Activated CD8-positive, alpha-beta memory T cell treated with anti-CD3 and anti-CD28 coated beads for 48 hours (primary cell): ENCODE measurements at regions not wholly inside any gene's neighbourhood (a gene's known extent, or its start where the extent isn't known, plus 50 kb on each side); places are given as distances from the start of the nearest gene placed in this dataset.

Source experiments
- DNase-seq, 3 experiments: peaks; one replicate each; pipeline ENCODE4 v3.0.0-alpha.2; 2020; ENCODE audit warnings: low read depth in 2 of 3, low spot score in 2 of 3

DNA sequence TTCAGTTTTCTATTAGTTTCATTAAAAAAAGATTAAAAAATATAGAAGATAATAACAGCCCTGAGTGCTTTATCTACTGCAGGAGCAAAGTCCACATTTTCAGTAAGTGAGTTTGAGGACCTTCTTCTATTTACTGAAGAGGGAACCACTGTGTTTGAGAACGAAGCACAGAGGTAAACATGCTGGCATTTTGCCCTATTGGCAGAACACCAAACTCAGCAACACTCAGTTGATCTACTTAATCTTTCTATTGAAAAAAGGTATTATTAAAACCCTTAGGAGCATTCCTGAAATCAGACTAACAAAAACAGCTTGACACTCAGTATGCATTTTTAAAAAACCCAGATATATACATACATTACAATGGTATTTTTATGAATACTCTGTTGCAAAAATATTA is 1496.7 kb downstream of the TECRL start:
- DNase-seq = no peak

DNA sequence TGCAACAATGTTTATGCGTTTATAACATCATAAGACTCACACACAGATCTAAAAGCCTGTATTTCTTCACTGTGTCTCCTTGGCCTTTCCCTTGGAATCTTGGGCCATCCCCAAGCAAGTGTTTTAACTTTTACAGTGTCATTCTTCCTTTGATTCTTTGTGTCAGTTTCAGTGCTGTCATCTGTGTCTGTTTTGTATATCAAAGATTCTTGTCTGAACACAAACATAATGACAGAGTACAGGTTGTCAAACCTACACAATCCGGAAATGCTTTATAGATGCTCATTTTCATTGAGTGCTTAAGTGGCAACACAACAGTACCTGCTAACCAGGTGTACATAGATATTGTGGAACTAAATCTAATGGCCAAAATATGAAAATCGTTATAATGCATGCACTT is 1500.0 kb downstream of the TECRL start:
- DNase-seq = no peak

GRCh38 chr4:62901101-62901500 is 1508.1 kb downstream of the TECRL start:
- DNase-seq = no peak

DNA sequence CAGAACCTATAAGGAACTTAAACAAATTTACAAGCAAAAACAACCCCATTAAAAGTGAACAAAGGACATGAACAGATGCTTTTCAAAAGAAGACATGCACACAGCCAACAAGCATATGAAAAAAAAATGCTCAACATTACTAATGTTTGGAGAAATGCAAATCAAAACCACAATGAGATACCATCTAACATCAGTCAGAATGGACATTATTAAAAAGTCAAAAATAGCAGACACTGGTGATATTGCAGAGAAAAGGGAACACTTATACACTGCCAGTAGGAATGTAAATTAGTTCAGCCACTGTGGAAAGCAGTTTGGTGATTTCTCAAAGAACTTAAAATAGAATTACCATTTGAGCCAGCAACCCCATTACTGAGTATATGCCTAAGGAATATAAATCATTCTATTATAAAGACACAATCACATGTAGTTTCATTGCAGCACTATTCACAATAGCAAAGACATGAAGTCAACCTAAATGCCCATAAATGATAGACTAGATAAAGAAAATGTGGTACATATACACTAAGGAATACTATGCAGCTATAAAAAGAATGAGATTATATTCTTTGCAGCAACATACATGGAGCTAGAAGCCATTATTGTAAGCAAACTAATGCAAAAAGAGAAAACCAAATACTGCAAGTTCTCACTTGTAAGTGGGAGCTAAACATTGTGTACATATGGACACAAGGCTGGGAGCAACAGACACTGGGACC is 1509.4 kb downstream of the TECRL start:
- no peak for DNase-seq

DNA sequence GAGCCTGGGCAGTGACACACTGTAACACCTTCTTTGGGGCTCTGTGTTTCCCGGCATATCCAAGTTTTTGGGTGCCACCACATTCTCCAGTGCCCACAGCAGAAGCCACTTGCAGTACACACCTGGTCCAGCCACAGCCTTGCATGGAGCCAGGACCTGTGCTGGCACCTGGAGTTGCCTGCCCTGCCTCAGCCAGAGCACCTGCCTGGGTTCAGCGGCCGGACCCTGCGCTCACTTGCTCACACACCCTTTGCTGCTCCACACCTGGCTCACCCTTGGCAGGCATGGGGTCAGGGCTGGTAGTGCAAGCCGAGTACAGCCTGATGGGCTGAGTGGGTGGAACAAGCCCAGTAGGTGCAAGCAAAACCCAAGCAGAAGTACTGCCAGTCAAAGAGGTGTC is 1511.1 kb downstream of the TECRL start:
- DNase-seq = no peak

DNA sequence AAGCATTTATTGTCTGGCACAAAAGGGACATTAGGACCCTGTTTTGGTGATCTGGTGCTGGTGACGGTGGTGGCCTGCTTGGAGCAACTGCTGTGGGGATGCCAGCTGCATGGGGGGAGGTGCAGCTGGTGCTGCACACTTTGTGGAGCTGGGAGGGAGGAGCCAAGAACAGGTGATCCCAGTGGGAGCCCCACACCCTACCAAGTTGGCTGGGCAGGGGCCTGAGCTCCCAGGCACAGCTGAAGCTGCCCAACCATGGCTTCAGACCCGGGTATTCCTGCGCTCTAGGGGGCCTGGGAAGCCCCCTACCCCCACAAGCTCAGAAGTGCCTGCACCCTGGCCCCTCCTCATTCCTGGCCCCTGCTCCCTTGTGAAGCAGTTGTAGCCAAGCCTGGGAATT is 1512.5 kb downstream of the TECRL start:
- DNase-seq = no peak

DNA sequence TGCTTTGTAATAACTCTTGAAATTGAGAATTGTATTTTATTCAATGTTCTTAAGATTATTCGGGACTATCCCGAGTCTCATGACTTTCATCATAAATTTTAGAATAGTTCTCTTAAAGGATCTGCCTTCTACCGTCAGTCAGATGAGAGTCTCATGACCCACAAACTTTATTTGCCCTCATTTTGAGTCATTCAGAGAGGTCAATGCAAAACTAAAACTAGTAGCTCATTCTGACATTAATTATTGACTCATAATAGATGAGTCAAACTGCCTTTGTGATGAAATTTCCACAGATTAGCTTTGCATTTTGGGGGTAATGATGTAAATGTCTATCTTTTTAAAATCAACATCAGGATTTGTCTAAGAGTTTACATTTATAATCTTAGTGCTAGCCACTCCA is 1527.3 kb downstream of the TECRL start:
- DNase-seq = no peak

GRCh38 chr4:62881210-62881609 is 1528.0 kb downstream of the TECRL start:
- no peak for DNase-seq

DNA sequence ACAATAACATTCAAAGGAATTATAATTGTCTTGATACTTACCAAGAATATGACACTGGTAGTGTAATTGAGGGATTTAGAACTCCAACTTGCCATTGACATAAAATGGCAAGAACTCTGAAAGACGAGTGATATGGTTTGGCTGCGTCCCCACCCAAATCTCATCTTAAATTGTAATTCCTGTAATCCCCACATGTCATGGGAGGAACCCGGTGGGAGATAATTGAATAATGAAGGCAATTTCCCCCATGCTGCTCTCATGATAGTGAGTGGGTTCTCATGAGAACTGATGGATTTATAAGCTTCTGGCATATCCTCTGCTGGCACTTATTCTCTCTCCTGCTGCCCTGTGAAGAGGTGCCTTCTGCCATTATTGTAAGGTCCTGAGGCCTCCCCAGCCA is 1536.4 kb downstream of the TECRL start:
- DNase-seq = no peak

DNA sequence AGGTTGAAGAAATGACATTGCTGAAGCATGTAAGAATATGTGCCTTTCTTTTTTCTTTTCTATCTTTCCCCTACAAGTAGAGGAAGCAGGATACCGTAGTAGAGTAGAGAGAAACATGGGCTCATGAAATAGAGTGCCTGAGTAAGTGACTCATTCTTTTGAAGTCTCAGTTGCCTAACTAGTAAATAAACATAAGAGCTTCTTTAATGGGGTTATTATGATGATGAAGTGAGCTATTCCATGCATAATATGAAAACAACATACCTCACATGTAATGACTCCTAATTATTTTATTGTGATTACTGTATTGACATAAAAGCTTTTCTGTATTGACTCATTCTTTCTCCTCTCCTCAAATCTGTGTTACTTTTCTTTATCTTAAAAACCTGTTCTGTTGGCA is 1538.2 kb downstream of the TECRL start:
- DNase-seq = no peak

DNA sequence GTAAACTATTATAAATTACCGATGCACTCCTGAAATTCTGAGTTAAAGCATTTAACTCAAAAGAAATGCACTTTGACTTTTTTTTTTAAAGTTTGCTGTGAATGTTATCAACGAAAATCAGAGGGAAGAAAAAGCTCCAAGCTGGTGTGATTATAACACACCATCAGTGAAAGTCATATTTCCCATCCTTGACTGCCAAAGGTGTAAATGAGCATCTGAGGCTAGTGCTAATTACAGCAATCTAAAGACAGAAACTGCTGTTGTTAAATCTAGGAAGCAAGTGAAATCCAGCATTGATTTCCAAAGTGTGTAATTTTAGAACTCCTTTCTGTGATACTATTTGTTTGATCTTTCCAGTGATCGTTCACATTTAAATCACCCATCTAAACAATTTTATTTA is 1538.8 kb downstream of the TECRL start:
- DNase-seq = no peak

- DNase-seq = no peak
Observed at GRCh38 chr4:62865261-62865660, 1544.0 kb downstream of the TECRL start.

DNA sequence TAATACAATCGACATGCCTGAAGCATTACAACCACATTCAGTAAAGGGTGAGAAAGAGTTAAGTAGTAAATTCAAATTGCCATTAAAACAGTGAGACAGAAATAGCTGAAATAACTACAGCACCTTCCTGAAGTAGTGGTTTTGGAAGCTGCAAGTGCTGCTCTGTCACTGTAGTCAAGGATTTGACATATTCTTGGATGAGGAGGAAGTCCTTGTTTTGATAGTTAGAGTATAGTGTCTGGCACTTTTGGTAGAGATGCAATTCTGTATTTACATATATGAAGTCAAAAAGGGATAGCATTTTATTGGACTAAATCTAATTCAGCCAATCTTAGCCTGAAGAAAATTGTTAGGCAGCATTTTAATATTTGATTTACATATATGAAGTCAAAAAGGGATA is 1559.6 kb downstream of the TECRL start:
- DNase-seq = no peak

DNA sequence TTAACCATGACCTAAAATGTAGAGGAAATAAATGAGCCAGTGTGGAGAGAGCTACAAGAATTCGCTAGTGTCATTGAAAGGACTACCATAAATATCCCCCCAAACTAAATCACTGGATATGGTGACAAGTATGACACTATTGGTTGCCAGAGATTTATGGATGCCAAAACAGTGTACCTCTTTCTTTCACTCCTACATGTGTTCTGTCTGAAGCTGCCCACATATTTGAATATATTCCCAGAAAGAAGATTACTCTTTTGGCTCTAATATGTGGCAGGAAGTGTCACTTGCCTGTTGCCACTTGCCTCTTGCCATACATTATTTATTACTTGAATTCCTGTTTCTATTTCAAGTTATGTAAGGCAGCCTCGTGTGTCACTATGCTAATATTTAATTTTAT is 1573.6 kb downstream of the TECRL start:
- no peak for DNase-seq

DNA sequence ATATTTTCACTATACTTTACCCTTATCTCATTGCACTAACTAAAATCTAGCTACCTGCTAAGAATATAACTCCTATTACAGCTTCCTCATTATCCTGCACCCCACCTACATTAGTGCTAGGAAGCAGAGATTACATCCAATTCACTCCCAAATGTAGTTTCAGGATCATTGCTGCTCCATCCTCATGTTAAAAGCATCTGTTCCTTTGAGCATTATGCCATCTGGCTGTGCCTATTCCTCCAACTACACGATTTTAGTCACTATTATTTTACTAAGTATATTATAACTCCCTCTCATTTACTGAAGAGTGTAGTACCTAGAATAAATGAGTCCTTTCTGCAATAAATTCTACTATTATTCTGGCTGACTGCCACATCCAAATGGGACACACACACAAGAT is 1586.9 kb downstream of the TECRL start:
- DNase-seq = no peak

GRCh38 chr4:62816566-62816965 is 1592.7 kb downstream of the TECRL start:
- DNase-seq = no peak

GRCh38 chr4:62814510-62815047 is 1594.7 kb downstream of the TECRL start:
- no peak for DNase-seq

- no peak for DNase-seq
Observed at GRCh38 chr4:62806816-62807215, 1602.4 kb downstream of the TECRL start.

- DNase-seq = no peak
Observed at GRCh38 chr4:62804075-62804474, 1603.9 kb downstream of the ADGRL3 start.

GRCh38 chr4:62797221-62797620 is 1597.1 kb downstream of the ADGRL3 start:
- DNase-seq = no peak

DNA sequence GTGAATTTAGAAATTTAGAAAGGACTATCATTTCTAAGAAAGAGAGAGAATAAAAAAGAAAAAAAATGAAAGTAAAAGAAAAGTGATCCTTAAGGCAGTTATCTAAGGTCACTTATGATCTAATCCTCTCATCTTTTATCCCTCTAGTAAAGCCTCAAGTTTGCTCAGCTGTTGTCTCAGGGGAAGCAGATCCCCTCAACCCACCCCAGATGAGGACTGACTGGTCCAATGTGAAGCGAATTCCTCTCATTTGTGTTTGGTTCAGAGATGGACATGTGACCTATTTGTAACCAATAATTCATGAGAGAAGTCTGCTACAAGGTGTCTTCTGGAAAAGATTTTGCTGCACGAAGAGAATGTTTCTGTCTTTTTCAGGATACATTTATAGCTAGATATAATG is 1591.3 kb downstream of the ADGRL3 start:
- no peak for DNase-seq

GRCh38 chr4:62771983-62772557 is 1571.9 kb downstream of the ADGRL3 start:
- no peak for DNase-seq

DNA sequence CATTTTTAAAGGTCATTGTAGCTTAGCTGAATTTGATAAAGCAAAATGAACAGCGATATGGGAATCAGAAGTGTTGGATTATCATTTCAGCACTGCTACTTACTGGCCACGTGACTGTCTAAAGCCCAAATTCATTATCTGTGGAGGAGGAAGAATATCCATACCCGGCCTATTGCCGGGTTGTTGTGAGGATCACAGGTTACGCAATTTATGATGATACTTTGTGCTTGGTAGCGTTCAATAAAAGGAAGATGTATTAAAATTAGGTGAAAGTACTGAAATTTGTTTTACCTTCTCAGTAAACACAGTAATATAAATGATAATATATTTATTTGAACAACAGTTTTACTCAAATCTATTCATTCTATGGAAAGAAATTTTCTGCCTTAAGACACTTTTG is 1540.2 kb downstream of the ADGRL3 start:
- no peak for DNase-seq
